H1 (cell line): ENCODE measurements at regions not wholly inside any gene's neighbourhood (a gene's known extent, or its start where the extent isn't known, plus 50 kb on each side); places are given as distances from the start of the nearest gene placed in this dataset.

Experiments
- TF ChIP-seq, protein P1 (sequence below): IDR thresholded peaks from 2 replicates; pipeline ENCODE4 v1.6.1; 2012; ENCODE audit warnings: low read length, inconsistent platforms

DNA sequence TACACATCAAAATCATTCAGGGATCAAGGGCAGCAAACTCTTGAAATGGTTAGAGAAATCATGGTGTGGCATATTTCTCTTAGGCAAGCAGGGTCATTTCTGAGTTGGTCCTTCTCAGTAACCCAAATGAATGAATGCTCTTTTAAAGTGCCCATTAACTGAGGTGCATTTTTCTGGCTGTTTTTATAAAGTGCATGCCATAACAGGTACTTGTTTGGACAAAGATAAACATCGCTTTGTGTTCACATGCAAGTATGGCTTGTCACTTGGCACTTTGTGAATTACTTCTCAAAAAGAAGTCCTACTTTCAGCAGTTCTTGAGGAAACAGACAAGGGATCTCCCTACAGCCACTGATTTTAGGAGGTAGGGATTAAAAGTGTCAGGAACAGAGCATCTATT lies 64.8 kb upstream of the IFNE start (continued):
- TF ChIP-seq, protein P1, sequence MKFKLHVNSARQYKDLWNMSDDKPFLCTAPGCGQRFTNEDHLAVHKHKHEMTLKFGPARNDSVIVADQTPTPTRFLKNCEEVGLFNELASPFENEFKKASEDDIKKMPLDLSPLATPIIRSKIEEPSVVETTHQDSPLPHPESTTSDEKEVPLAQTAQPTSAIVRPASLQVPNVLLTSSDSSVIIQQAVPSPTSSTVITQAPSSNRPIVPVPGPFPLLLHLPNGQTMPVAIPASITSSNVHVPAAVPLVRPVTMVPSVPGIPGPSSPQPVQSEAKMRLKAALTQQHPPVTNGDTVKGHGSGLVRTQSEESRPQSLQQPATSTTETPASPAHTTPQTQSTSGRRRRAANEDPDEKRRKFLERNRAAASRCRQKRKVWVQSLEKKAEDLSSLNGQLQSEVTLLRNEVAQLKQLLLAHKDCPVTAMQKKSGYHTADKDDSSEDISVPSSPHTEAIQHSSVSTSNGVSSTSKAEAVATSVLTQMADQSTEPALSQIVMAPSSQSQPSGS = no peak
